ENCODE measurements at regions not wholly inside any gene's neighbourhood (a gene's known extent, or its start where the extent isn't known, plus 50 kb on each side); places are given as distances from the start of the nearest gene placed in this dataset.

- POLR2A ChIA-PET: no interaction called here
- intact Hi-C loops (cut with DNase I, micrococcal nuclease): no loop called here
These were observed 284.4 kb upstream of the NBEA start for GRCh38 chr13:34657716-34658115.

DNA sequence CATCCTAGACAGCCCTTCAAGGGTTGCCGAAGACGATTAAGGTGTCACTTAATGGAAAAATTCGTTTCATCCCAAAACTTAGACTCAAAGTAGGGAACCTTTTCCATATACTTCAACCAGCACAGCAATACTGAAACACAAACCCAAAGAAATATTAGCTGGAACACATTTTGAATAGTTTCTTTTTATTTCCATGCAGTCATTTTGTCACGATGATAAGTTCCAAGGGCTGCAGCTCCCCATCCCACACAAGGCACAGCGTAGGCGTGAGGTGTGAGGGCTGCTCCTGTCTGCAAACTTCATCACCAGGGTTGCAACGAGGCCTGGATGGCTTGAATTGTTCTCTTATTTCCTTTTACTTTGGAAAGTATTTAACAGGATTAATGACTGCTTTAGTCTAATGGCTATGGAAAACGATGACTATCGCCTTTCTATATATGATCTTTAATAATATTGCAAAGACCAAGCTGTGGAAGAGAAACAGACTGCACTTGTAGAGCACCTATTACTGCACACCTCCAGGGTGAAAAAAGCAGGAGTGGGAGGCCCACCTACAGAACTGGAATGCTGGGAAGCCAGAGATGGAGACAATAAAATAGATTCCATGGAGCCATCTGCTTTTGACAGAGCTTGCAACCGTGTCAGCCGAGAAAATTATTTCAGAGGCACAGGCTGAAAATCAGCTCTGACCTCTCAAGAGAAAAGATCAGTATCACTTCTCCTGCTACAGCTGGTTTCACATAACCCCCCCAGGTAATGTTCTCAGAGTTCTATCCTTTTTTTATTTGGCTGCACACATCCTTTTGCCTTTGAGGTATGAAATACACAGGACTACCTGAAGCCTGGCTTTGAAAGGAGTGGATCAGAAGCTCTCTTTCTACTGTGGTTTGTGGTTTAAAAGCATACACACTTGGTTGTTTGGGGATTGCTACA, 274.5 kb upstream of the NBEA start:
- intact Hi-C loops (cut with DNase I, micrococcal nuclease): no loop called here
- DNase-seq (no peak), ATAC-seq (ENCODE audit: poor library complexity) (no peak)
- Histone ChIP-seq H3K27ac (ENCODE audit: low read depth in 1 of 2, low read length in 2 of 2) (no peak overlapping the region), H3K4me3 (ENCODE audit: low read length) (no peak overlapping the region), H3K4me1 (ENCODE audit: insufficient read depth, low read length) (no peaks in the 10 kb centered on the region), H3K27me3 (ENCODE audit: control insufficient read depth in 1 of 2, insufficient read depth in 2 of 2, low read length in 2 of 2) (no peaks in the 10 kb centered on the region), H3K36me3 (ENCODE audit: insufficient read depth, low read length) (no peaks in the 10 kb centered on the region), H3K9me3 (ENCODE audit: control insufficient read depth in 1 of 2, insufficient read depth in 1 of 2, low read length in 2 of 2) (no peaks in the 10 kb centered on the region)
- TF ChIP-seq, protein P1, sequence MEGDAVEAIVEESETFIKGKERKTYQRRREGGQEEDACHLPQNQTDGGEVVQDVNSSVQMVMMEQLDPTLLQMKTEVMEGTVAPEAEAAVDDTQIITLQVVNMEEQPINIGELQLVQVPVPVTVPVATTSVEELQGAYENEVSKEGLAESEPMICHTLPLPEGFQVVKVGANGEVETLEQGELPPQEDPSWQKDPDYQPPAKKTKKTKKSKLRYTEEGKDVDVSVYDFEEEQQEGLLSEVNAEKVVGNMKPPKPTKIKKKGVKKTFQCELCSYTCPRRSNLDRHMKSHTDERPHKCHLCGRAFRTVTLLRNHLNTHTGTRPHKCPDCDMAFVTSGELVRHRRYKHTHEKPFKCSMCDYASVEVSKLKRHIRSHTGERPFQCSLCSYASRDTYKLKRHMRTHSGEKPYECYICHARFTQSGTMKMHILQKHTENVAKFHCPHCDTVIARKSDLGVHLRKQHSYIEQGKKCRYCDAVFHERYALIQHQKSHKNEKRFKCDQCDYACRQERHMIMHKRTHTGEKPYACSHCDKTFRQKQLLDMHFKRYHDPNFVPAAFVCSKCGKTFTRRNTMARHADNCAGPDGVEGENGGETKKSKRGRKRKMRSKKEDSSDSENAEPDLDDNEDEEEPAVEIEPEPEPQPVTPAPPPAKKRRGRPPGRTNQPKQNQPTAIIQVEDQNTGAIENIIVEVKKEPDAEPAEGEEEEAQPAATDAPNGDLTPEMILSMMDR (IDR thresholded peaks at IDR 0.05): no peak
- Mint-ChIP-seq H3K9me3 (peaks cover 11% of the 10 kb centered on the region), H3K36me3 (ENCODE audit: low read depth) (no peaks in the 10 kb centered on the region), H3K27me3 (no peaks in the 10 kb centered on the region), H3K4me1 (ENCODE audit: low read depth) (no peaks in the 10 kb centered on the region), H3K4me3 (no peak overlapping the region), H3K27ac (no peak overlapping the region)
- CTCF ChIA-PET: no interaction called here
- POLR2A ChIA-PET: no interaction called here

More at GRCh38 chr13:34657716-34658115, 284.4 kb upstream of the NBEA start:
- Histone ChIP-seq H3K36me3 (ENCODE audit: insufficient read depth, low read length) (no peaks in the 10 kb centered on the region), H3K9me3 (ENCODE audit: control insufficient read depth in 1 of 2, insufficient read depth in 1 of 2, low read length in 2 of 2) (no peaks in the 10 kb centered on the region), H3K4me1 (ENCODE audit: insufficient read depth, low read length) (no peaks in the 10 kb centered on the region), H3K27me3 (ENCODE audit: control insufficient read depth in 1 of 2, insufficient read depth in 2 of 2, low read length in 2 of 2) (no peaks in the 10 kb centered on the region), H3K4me3 (ENCODE audit: low read length) (no peak overlapping the region), H3K27ac (ENCODE audit: low read depth in 1 of 2, low read length in 2 of 2) (no peak overlapping the region)
- CTCF ChIA-PET: no interaction called here
- Mint-ChIP-seq H3K4me1 (ENCODE audit: low read depth) (no peaks in the 10 kb centered on the region), H3K4me3 (no peak overlapping the region), H3K9me3 (peaks cover 11% of the 10 kb centered on the region), H3K36me3 (ENCODE audit: low read depth) (no peaks in the 10 kb centered on the region), H3K27ac (no peak overlapping the region), H3K27me3 (no peaks in the 10 kb centered on the region)
- DNase-seq (no peak), ATAC-seq (ENCODE audit: poor library complexity) (no peak)
- TF ChIP-seq, protein P1 (IDR thresholded peaks at IDR 0.05): no peak

GRCh38 chr13:34671137-34671536, 270.9 kb upstream of the NBEA start:
- TF ChIP-seq, protein P1 (IDR thresholded peaks at IDR 0.05): no peak
- no peaks in the 10 kb centered on the region for H3K27me3 ChIP-seq (ENCODE audit: control insufficient read depth in 1 of 2, insufficient read depth in 2 of 2, low read length in 2 of 2)
- no peaks in the 10 kb centered on the region for H3K36me3 ChIP-seq (ENCODE audit: insufficient read depth, low read length)
- no peaks in the 10 kb centered on the region for H3K9me3 ChIP-seq (ENCODE audit: control insufficient read depth in 1 of 2, insufficient read depth in 1 of 2, low read length in 2 of 2)
- POLR2A ChIA-PET: no interaction called here
- CTCF ChIA-PET: no interaction called here
- H3K27me3 Mint-ChIP-seq: no peaks in the 10 kb centered on the region
- H3K4me1 Mint-ChIP-seq (ENCODE audit: low read depth): no peaks in the 10 kb centered on the region
- DNase-seq (no peak), ATAC-seq (ENCODE audit: poor library complexity) (no peak)
- no peak overlapping the region for H3K4me3 ChIP-seq (ENCODE audit: low read length)
- no peaks in the 10 kb centered on the region for H3K4me1 ChIP-seq (ENCODE audit: insufficient read depth, low read length)
- H3K36me3 Mint-ChIP-seq (ENCODE audit: low read depth): no peaks in the 10 kb centered on the region
- no peak overlapping the region for H3K27ac Mint-ChIP-seq
- H3K4me3 Mint-ChIP-seq: no peak overlapping the region
- intact Hi-C loops (cut with DNase I, micrococcal nuclease): no loop called here
- no peak overlapping the region for H3K27ac ChIP-seq (ENCODE audit: low read depth in 1 of 2, low read length in 2 of 2)
- H3K9me3 Mint-ChIP-seq: no peaks in the 10 kb centered on the region
